Osteocyte (in vitro differentiated cells): ENCODE measurements at regions not wholly inside any gene's neighbourhood (a gene's known extent, or its start where the extent isn't known, plus 50 kb on each side); places are given as distances from the start of the nearest gene placed in this dataset.
A peak's percentile ranks its signal among the peaks of the same experiment; 100 is the strongest.

ENCODE experiments used
- DNase-seq: peaks from one replicate; pipeline ENCODE4 v3.0.0; 2021; ENCODE audit warnings: mixed read lengths; ENCODE audit not compliant: unreplicated experiment; ENCODE audit errors: extremely low spot score
- H3K27ac Mint-ChIP-seq: one replicate; pipeline ENCODE4 v1.8.0; 2021; ENCODE audit warnings: mild to moderate bottlenecking, mixed read lengths; ENCODE audit not compliant: unreplicated experiment
- H3K27me3 Mint-ChIP-seq: one replicate; pipeline ENCODE4 v1.8.0; 2021; ENCODE audit warnings: mixed read lengths; ENCODE audit not compliant: unreplicated experiment
- H3K36me3 Mint-ChIP-seq: one replicate; pipeline ENCODE4 v1.8.0; 2021; ENCODE audit warnings: mixed read lengths; ENCODE audit not compliant: unreplicated experiment
- H3K4me1 Mint-ChIP-seq: one replicate; pipeline ENCODE4 v1.8.0; 2021; ENCODE audit warnings: mixed read lengths; ENCODE audit not compliant: unreplicated experiment
- H3K4me3 Mint-ChIP-seq: one replicate; pipeline ENCODE4 v1.8.0; 2021; ENCODE audit warnings: mild to moderate bottlenecking, moderate library complexity, mixed read lengths; ENCODE audit not compliant: unreplicated experiment
- H3K9me3 Mint-ChIP-seq: one replicate; pipeline ENCODE4 v1.8.0; 2021; ENCODE audit warnings: mixed read lengths; ENCODE audit not compliant: unreplicated experiment
- TF ChIP-seq, protein P1 (sequence below): fragments of 200-600 bp; sonication (generic); IDR thresholded peaks from 2 replicates; pipeline ENCODE4 v1.5.0; 2021; ENCODE audit warnings: antibody characterized with exemption, mild to moderate bottlenecking, moderate library complexity

- H3K36me3 Mint-ChIP-seq, result no peaks in the 10 kb centered on the region
- no peak for DNase-seq
- H3K4me3 Mint-ChIP-seq, result no peak overlapping the region
- H3K9me3 Mint-ChIP-seq, result no peaks in the 10 kb centered on the region
- H3K27me3 Mint-ChIP-seq, result no peaks in the 10 kb centered on the region
- H3K27ac Mint-ChIP-seq, result no peak overlapping the region
- TF ChIP-seq, protein P1, sequence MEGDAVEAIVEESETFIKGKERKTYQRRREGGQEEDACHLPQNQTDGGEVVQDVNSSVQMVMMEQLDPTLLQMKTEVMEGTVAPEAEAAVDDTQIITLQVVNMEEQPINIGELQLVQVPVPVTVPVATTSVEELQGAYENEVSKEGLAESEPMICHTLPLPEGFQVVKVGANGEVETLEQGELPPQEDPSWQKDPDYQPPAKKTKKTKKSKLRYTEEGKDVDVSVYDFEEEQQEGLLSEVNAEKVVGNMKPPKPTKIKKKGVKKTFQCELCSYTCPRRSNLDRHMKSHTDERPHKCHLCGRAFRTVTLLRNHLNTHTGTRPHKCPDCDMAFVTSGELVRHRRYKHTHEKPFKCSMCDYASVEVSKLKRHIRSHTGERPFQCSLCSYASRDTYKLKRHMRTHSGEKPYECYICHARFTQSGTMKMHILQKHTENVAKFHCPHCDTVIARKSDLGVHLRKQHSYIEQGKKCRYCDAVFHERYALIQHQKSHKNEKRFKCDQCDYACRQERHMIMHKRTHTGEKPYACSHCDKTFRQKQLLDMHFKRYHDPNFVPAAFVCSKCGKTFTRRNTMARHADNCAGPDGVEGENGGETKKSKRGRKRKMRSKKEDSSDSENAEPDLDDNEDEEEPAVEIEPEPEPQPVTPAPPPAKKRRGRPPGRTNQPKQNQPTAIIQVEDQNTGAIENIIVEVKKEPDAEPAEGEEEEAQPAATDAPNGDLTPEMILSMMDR, result peak; percentile 72
- peaks cover 43% of the 10 kb centered on the region for H3K4me1 Mint-ChIP-seq
Observed at GRCh38 chr5:17132444-17133083, 84.9 kb upstream of the BASP1 start.

GRCh38 chr5:17135050-17135449, 82.4 kb upstream of the BASP1 start:
- TF ChIP-seq, protein P1, result no peak
- DNase-seq, result no peak
- Mint-ChIP-seq H3K4me1 (peaks cover 18% of the 10 kb centered on the region), H3K4me3 (no peak overlapping the region), H3K27me3 (no peaks in the 10 kb centered on the region), H3K36me3 (no peaks in the 10 kb centered on the region), H3K9me3 (no peaks in the 10 kb centered on the region), H3K27ac (no peak overlapping the region)

- Mint-ChIP-seq H3K4me1 (peaks cover 16% of the 10 kb centered on the region), H3K27ac (no peak overlapping the region), H3K4me3 (no peak overlapping the region), H3K27me3 (no peaks in the 10 kb centered on the region), H3K9me3 (no peaks in the 10 kb centered on the region), H3K36me3 (no peaks in the 10 kb centered on the region)
- DNase-seq, result no peak
- TF ChIP-seq, protein P1, result no peak
Observed at GRCh38 chr5:17143335-17143734, 74.1 kb upstream of the BASP1 start.

DNA sequence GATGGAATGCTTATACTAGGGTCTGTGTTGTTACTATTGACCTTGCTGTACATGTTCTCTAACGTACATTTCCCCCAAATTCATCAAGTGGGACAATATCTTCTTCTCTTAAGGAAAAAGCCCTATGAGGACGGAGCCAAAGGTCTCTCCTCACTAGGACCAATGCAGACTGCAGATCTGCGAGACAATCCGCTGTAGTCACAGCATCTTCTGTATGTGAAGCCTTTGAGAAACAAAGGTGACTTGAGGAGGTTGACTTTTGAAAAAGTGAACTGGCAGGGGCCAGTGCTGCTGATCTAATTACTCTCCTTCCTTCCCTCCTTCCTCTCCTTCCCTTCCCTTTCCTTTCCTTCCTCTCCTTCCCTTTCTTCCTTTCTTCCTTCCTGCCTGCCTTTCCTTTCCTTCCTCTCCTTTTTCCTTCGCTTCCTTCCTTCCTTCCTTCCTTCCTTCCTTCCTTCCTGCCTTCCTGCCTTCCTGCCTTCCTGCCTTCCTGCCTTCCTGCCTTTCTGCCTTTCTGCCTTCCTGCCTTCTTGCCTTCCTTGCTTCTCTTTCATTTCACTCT, 71.1 kb upstream of the BASP1 start:
- no peaks in the 10 kb centered on the region for H3K36me3 Mint-ChIP-seq
- TF ChIP-seq, protein P1, result no peak
- no peaks in the 10 kb centered on the region for H3K27me3 Mint-ChIP-seq
- peaks cover 17% of the 10 kb centered on the region for H3K4me1 Mint-ChIP-seq
- H3K27ac Mint-ChIP-seq, result no peak overlapping the region
- H3K9me3 Mint-ChIP-seq, result no peaks in the 10 kb centered on the region
- DNase-seq, result no peak
- no peak overlapping the region for H3K4me3 Mint-ChIP-seq

DNA sequence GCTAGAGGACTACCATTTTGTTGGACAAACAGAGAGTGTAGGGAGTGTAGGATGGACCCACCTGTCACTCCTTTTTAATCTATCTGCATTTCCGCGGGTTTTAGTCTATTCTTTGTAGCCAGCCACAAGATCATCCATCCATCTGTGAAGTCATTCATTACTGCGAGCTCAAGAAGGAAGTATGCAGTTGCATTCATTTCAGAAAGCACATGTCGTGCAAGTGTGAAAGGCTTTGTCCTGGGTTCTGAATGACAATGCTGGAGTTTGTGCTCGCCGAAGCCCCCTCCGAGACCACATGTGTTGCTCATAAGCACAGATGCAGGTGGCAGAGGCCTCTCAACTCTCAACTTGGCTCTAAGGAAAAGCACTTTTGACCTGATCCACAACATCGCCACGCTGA, 70.3 kb upstream of the BASP1 start:
- Mint-ChIP-seq H3K27ac (no peak overlapping the region), H3K4me3 (no peak overlapping the region), H3K27me3 (no peaks in the 10 kb centered on the region), H3K36me3 (no peaks in the 10 kb centered on the region), H3K4me1 (peaks cover 25% of the 10 kb centered on the region), H3K9me3 (no peaks in the 10 kb centered on the region)
- DNase-seq, result no peak
- TF ChIP-seq, protein P1, result no peak
